IMR-90 (cell line): ENCODE measurements at regions not wholly inside any gene's neighbourhood (a gene's known extent, or its start where the extent isn't known, plus 50 kb on each side); places are given as distances from the start of the nearest gene placed in this dataset.

Experiments used
- BHLHE40 ChIP-seq: fragments of 150-350 bp; IDR thresholded peaks from 2 replicates; pipeline ENCODE4 v1.6.1; 2016; ENCODE audit warnings: mild to moderate bottlenecking, low read depth, low read length
- NFE2L2 ChIP-seq: fragments of 150-350 bp; IDR thresholded peaks from 2 replicates; pipeline ENCODE4 v1.6.1; 2016; ENCODE audit warnings: low read depth, mild to moderate bottlenecking, low read length
- POLR2A ChIP-seq: IDR thresholded peaks from 2 replicates; pipeline ENCODE4 v1.6.1; 2012; ENCODE audit warnings: mild to moderate bottlenecking, low read depth, low read length
- RCOR1 ChIP-seq: IDR thresholded peaks from 2 replicates; pipeline ENCODE4 v1.6.1; 2012; ENCODE audit warnings: mild to moderate bottlenecking, low read length, improper control_type of control experiment; ENCODE audit not compliant: insufficient replicate concordance
- SMC3 ChIP-seq: fragments of 150-350 bp; IDR thresholded peaks from 2 replicates; pipeline ENCODE4 v1.6.1; 2016; ENCODE audit warnings: low read depth, mild to moderate bottlenecking, antibody characterized with exemption, low read length, moderate library complexity
- TF ChIP-seq, protein P1 (sequence below): conservative IDR thresholded peaks from 2 replicates; pipeline ENCODE4 v1.5.1; 2012; ENCODE audit warnings: mild to moderate bottlenecking, low read depth, low read length, improper control_type of control experiment

GRCh38 chr18:8942909-8943545 lies 159.5 kb upstream of the NDUFV2 start:
- TF ChIP-seq, protein P1, sequence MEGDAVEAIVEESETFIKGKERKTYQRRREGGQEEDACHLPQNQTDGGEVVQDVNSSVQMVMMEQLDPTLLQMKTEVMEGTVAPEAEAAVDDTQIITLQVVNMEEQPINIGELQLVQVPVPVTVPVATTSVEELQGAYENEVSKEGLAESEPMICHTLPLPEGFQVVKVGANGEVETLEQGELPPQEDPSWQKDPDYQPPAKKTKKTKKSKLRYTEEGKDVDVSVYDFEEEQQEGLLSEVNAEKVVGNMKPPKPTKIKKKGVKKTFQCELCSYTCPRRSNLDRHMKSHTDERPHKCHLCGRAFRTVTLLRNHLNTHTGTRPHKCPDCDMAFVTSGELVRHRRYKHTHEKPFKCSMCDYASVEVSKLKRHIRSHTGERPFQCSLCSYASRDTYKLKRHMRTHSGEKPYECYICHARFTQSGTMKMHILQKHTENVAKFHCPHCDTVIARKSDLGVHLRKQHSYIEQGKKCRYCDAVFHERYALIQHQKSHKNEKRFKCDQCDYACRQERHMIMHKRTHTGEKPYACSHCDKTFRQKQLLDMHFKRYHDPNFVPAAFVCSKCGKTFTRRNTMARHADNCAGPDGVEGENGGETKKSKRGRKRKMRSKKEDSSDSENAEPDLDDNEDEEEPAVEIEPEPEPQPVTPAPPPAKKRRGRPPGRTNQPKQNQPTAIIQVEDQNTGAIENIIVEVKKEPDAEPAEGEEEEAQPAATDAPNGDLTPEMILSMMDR, result no peak
- no peak for TF ChIP-seq NFE2L2
- TF ChIP-seq POLR2A, result no peak
- no peak for TF ChIP-seq RCOR1
- TF ChIP-seq SMC3, result no peak
- no peak for TF ChIP-seq BHLHE40
